HepG2 (cell line): ENCODE measurements at regions not wholly inside any gene's neighbourhood (a gene's known extent, or its start where the extent isn't known, plus 50 kb on each side); places are given as distances from the start of the nearest gene placed in this dataset.
A peak's percentile ranks its signal among the peaks of the same experiment; 100 is the strongest.
"Not testable (repeated sequence)": the region's sequence is repeated elsewhere in the genome, so short reads cannot be mapped to it uniquely, and the experiment has no call there.

Experiments used
- ATAC-seq: fragments of 200-7000 bp; cut with Tn5 transposase; 3 replicates; pipeline ENCODE4 v1.9.1; 2020; ENCODE audit warnings: mild to moderate bottlenecking, moderate library complexity
- BruUV-seq: library from RNA; stranded (reverse); fragments of 400-500 nt; replicated peaks from 2 replicates; lab custom pipeline; 2021; lab: Mats Ljungman, UMichigan
- CTCF ChIA-PET: fragments of 300-600 bp; formaldehyde crosslinking; extraction: SDS; loops from one replicate; lab custom pipeline; 2021; ENCODE audit warnings: low total read pairs, inconsistent platforms, low intra/inter-chr PET ratio; lab: Yijun Ruan, JAX
- POLR2A ChIA-PET: fragments of 350-600 bp; sonication (Branson Sonifier 250); formaldehyde crosslinking; loops from one replicate; lab custom pipeline; 2020; ENCODE audit warnings: antibody characterized with exemption, inconsistent platforms; lab: Yijun Ruan, JAX
- DNase-seq: peaks from one replicate; pipeline ENCODE4 v3.0.0-alpha.2; 2015; ENCODE audit warnings: low spot score
- FAIRE-seq: peaks from 3 replicates; lab custom pipeline; 2011; peaks lifted over from hg19 to GRCh38; lab: Jason Lieb, UNC
- H2AFZ ChIP-seq: one replicate; pipeline ENCODE4 v1.6.1; 2011; ENCODE audit warnings: low read length, inconsistent platforms
- H3K27ac ChIP-seq: fragments of 300-600 bp; 3 replicates; pipeline ENCODE4 v1.8.0; 2011; ENCODE audit warnings: mixed run types, mild to moderate bottlenecking, mixed read lengths, low read length, inconsistent platforms; ENCODE audit not compliant: insufficient read depth; ENCODE audit errors: extremely low read length
- H3K27me3 ChIP-seq, 2 experiments: fragments of 200-600 bp in 1 of 2; 2 replicates in 1 of 2; 3 replicates in 1 of 2; pipeline versions ENCODE4 v1.6.0 to v1.8.0; 2011; ENCODE audit warnings: low read length in 2 of 2, mild to moderate bottlenecking in 2 of 2, moderate library complexity in 2 of 2, inconsistent platforms in 1 of 2; ENCODE audit not compliant: insufficient read depth in 2 of 2, control insufficient read depth in 1 of 2
- H3K36me3 ChIP-seq, 2 experiments: fragments of 200-600 bp in 1 of 2; replicated peaks in 1 of 2; 2 replicates in 1 of 2; 3 replicates in 1 of 2; pipeline versions ENCODE4 v1.5.1 to v1.8.0; 2011; ENCODE audit warnings: low read length in 2 of 2, inconsistent platforms in 1 of 2; ENCODE audit not compliant: insufficient read depth in 2 of 2, control insufficient read depth in 1 of 2
- H3K4me1 ChIP-seq: 2 replicates; pipeline ENCODE4 v1.5.1; 2012; ENCODE audit warnings: low read length, inconsistent platforms; ENCODE audit not compliant: insufficient read depth
- H3K4me2 ChIP-seq: 2 replicates; pipeline ENCODE4 v1.6.0; 2011; ENCODE audit warnings: low read depth, low read length, inconsistent platforms
- H3K4me3 ChIP-seq, 3 experiments: fragments of 200-600 bp in 1 of 3; sonication (generic), shearing (Covaris generic) in 1 of 3; replicated peaks in 1 of 3; 2 replicates each; pipeline ENCODE4 v1.5.1; 2011 to 2016; ENCODE audit warnings: low read length in 3 of 3, inconsistent platforms in 2 of 3, low read depth in 2 of 3, mild to moderate bottlenecking in 2 of 3, control low read depth in 1 of 3, mixed read lengths in 1 of 3; ENCODE audit not compliant: insufficient read depth in 1 of 3
- H3K79me2 ChIP-seq: one replicate; pipeline ENCODE4 v1.6.1; 2011; ENCODE audit warnings: low read length, inconsistent platforms; ENCODE audit not compliant: insufficient read depth
- H3K9ac ChIP-seq: 2 replicates; pipeline ENCODE4 v1.6.0; 2011; ENCODE audit warnings: mild to moderate bottlenecking, low read depth, low read length, inconsistent platforms; ENCODE audit not compliant: insufficient read depth
- H3K9me3 ChIP-seq: 2 replicates; pipeline ENCODE4 v1.5.1; 2012; ENCODE audit warnings: mild to moderate bottlenecking, low read length
- H4K20me1 ChIP-seq: 2 replicates; pipeline ENCODE4 v1.6.0; 2011; ENCODE audit warnings: inconsistent platforms, mild to moderate bottlenecking, low read length, moderate library complexity; ENCODE audit not compliant: insufficient read depth
- ARID5B ChIP-seq: IDR thresholded peaks from 2 replicates; pipeline ENCODE4 v1.4.0; 2020; ENCODE audit warnings: mild to moderate bottlenecking, missing genetic modification reagents
- GATAD2A ChIP-seq: IDR thresholded peaks from 2 replicates; pipeline ENCODE4 v1.6.1; 2016
- HNF4A ChIP-seq: sonication (generic); formaldehyde crosslinking; IDR thresholded peaks from 2 replicates; pipeline ENCODE4 v1.4.0; 2020; ENCODE audit warnings: missing genetic modification reagents
- POGZ ChIP-seq: sonication (generic); formaldehyde crosslinking; IDR thresholded peaks from 2 replicates; pipeline ENCODE4 v1.4.0; 2020; ENCODE audit warnings: mild to moderate bottlenecking, missing genetic modification reagents
- RARA ChIP-seq: IDR thresholded peaks from 2 replicates; pipeline ENCODE4 v1.6.1; 2016; ENCODE audit warnings: missing genetic modification reagents, missing compliant biosample characterization
- SP5 ChIP-seq: IDR thresholded peaks from 2 replicates; pipeline ENCODE4 v1.6.1; 2016; ENCODE audit warnings: low read depth, borderline replicate concordance
- ZNF543 ChIP-seq: sonication (generic); formaldehyde crosslinking; IDR thresholded peaks from 2 replicates; pipeline ENCODE4 v1.4.0; 2020; ENCODE audit warnings: mild to moderate bottlenecking, missing genetic modification reagents
- ZNF770 ChIP-seq: sonication (generic); formaldehyde crosslinking; IDR thresholded peaks from 2 replicates; pipeline ENCODE4 v1.5.0; 2020; ENCODE audit warnings: mild to moderate bottlenecking, missing genetic modification reagents
- WGBS: methylation state at CpG from one replicate; pipeline ENCODE4 v1.1.6; 2017; ENCODE audit warnings: low lambda C conversion rate; 5-methylcytosine and 5-hydroxymethylcytosine counted together
- in situ Hi-C: cut with HindIII; loops from 2 replicates; pipeline ENCODE4 v1.10.0; 2017; ENCODE audit warnings: low pct_unique_long_range_greater_than_20kb; ENCODE audit not compliant: extremely low pct_ligation_motif_present
- intact Hi-C: fragments of 100-400 bp; cut with micrococcal nuclease; formaldehyde crosslinking; loops from one replicate; pipeline ENCODE4 v1.10.0; 2022; ENCODE audit not compliant: unreplicated experiment

- H3K9ac ChIP-seq, BruUV-seq, H3K4me3 ChIP-seq, in situ Hi-C loops, CTCF ChIA-PET, H3K27me3 ChIP-seq, H2AFZ ChIP-seq, H3K9me3 ChIP-seq, H3K79me2 ChIP-seq, FAIRE-seq, H4K20me1 ChIP-seq, H3K36me3 ChIP-seq, H3K4me2 ChIP-seq, ATAC-seq: not testable (repeated sequence)
- 61% methylated on average over 4 of the region's 4 CpGs for WGBS
- H3K4me1 ChIP-seq, result peaks cover 64% of the 10 kb centered on the region
- H3K27ac ChIP-seq, result peak overlapping the region; percentile 72
- POLR2A ChIA-PET, result interaction anchor here (3.4 kb wide), 1 partner anchor 64 kb away, joined by 39 read pairs; no protein-coding TSS in a partner anchor
- DNase-seq, result peak; percentile 27
- TF ChIP-seq RARA (0 out of 2 replicates have a peak, but pooled peaks have one; percentile 19), ZNF543 (peak; percentile 87; the same call in 1 of the 2 replicates), ARID5B (peak; percentile 52), HNF4A (CRISPR knock-in tag) (peak; percentile 68), SP5 (CRISPR knock-in tag) (0 out of 2 replicates have a peak, but pooled peaks have one; percentile 39), GATAD2A (peak; percentile 35; the same call in 1 of the 2 replicates), POGZ (CRISPR knock-in tag) (0 out of 2 replicates have a peak, but pooled peaks have one; percentile 38), ZNF770 (peak; percentile 49; the same call in 1 of the 2 replicates)
- intact Hi-C loops, result loop anchor here (10.0 kb wide), 1 partner anchor 78 kb away; no protein-coding TSS in a partner anchor
Observed at GRCh38 chr1:121523112-121523511, 338.3 kb downstream of the SRGAP2C start.
